Endothelial cell (in vitro differentiated cells): ENCODE measurements at regions not wholly inside any gene's neighbourhood (a gene's known extent, or its start where the extent isn't known, plus 50 kb on each side); places are given as distances from the start of the nearest gene placed in this dataset.
"Not testable (repeated sequence)": the region's sequence is repeated elsewhere in the genome, so short reads cannot be mapped to it uniquely, and the experiment has no call there.

Source experiments
- DNase-seq: peaks from one replicate; pipeline ENCODE4 v3.0.0; 2021; ENCODE audit warnings: low spot score
- H3K27ac Mint-ChIP-seq: one replicate; pipeline ENCODE4 v1.8.0; 2021; ENCODE audit warnings: mixed read lengths, inconsistent platforms; ENCODE audit not compliant: unreplicated experiment
- H3K27me3 Mint-ChIP-seq: one replicate; pipeline ENCODE4 v1.8.0; 2021; ENCODE audit warnings: mild to moderate bottlenecking, moderate library complexity, mixed read lengths, inconsistent platforms; ENCODE audit not compliant: unreplicated experiment
- H3K36me3 Mint-ChIP-seq: one replicate; pipeline ENCODE4 v1.8.0; 2021; ENCODE audit warnings: mild to moderate bottlenecking, low read depth, mixed read lengths, inconsistent platforms; ENCODE audit not compliant: unreplicated experiment
- H3K4me1 Mint-ChIP-seq: one replicate; pipeline ENCODE4 v1.8.0; 2021; ENCODE audit warnings: mild to moderate bottlenecking, mixed read lengths, inconsistent platforms; ENCODE audit not compliant: unreplicated experiment
- H3K4me3 Mint-ChIP-seq: one replicate; pipeline ENCODE4 v1.8.0; 2021; ENCODE audit warnings: mild to moderate bottlenecking, mixed read lengths, inconsistent platforms; ENCODE audit not compliant: unreplicated experiment
- H3K9me3 Mint-ChIP-seq: one replicate; pipeline ENCODE4 v1.8.0; 2021; ENCODE audit warnings: mixed read lengths, inconsistent platforms; ENCODE audit not compliant: unreplicated experiment
- CTCF ChIP-seq: fragments of 200-600 bp; sonication (generic); IDR thresholded peaks from one replicate; pipeline ENCODE4 v1.5.0; 2021; ENCODE audit warnings: antibody characterized with exemption; ENCODE audit not compliant: unreplicated experiment

DNA sequence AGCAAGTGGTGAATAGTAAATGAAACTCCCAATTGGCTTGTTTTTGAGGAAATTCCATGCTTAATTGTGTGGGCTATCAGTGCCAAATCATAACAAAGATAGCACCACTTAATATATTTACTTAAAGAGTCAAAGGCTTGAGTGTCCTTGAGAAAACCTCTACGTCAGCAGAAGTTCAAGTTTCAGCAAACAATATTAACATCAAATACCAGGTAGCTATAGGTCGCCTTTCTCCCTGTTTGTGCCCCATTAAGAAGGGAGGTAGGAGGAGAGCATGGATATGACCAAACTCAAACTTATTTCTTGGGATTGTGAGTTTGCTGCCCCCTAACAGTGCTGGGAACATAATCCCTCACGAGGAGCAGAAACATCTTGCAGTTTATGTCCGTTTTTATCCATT is 105.6 kb upstream of the SYN3 start:
- H3K27me3 Mint-ChIP-seq: peaks cover 1% of the 10 kb centered on the region
- H3K36me3 Mint-ChIP-seq: no peaks in the 10 kb centered on the region

DNA sequence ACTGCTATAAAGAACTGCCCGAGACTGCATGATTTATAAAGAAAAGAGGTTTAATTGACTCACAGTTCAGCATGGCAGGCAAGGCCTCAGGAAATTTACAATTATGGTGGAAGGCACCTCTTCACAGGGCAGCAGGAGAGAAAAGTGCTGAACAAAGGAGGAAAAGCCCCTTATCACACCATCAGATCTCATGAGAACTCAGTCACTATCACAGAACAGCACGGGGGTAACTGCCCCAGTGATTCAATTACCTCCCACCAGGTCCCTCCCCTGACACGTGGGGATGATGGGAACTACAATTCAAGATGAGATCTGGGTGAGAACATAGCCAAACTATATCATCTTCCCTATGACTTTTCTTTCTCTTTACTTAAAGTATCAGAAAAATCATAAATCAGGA is 104.0 kb upstream of the SYN3 start:
- H3K4me3 Mint-ChIP-seq: no peak overlapping the region
- TF ChIP-seq CTCF: no peak
- H3K4me1 Mint-ChIP-seq: no peaks in the 10 kb centered on the region
- H3K36me3 Mint-ChIP-seq: no peaks in the 10 kb centered on the region
- DNase-seq: no peak
- H3K27me3 Mint-ChIP-seq: peaks cover 1% of the 10 kb centered on the region
- no peaks in the 10 kb centered on the region for H3K9me3 Mint-ChIP-seq
- no peak overlapping the region for H3K27ac Mint-ChIP-seq

More for the DNA sequence above, 105.6 kb upstream of the SYN3 start:
- no peak for DNase-seq
- Mint-ChIP-seq H3K4me3 (no peak overlapping the region), H3K9me3 (no peaks in the 10 kb centered on the region), H3K27ac (no peak overlapping the region), H3K4me1 (no peaks in the 10 kb centered on the region)
- no peak for TF ChIP-seq CTCF

- no peak overlapping the region for H3K27ac Mint-ChIP-seq
- peaks cover 1% of the 10 kb centered on the region for H3K27me3 Mint-ChIP-seq
- no peaks in the 10 kb centered on the region for H3K4me1 Mint-ChIP-seq
- peaks cover 9% of the 10 kb centered on the region for H3K9me3 Mint-ChIP-seq
- TF ChIP-seq CTCF: no peak
- H3K4me3 Mint-ChIP-seq: no peak overlapping the region
- no peak for DNase-seq
- peaks cover 4% of the 10 kb centered on the region for H3K36me3 Mint-ChIP-seq
Observed at GRCh38 chr22:33160525-33160924, 102.3 kb upstream of the SYN3 start.

GRCh38 chr22:33154967-33155366 is 96.8 kb upstream of the SYN3 start:
- not testable (repeated sequence) for H3K36me3 Mint-ChIP-seq, DNase-seq, H3K4me3 Mint-ChIP-seq, H3K27me3 Mint-ChIP-seq, H3K27ac Mint-ChIP-seq
- peaks cover 17% of the 10 kb centered on the region for H3K9me3 Mint-ChIP-seq
- H3K4me1 Mint-ChIP-seq: peaks cover 20% of the 10 kb centered on the region

DNA sequence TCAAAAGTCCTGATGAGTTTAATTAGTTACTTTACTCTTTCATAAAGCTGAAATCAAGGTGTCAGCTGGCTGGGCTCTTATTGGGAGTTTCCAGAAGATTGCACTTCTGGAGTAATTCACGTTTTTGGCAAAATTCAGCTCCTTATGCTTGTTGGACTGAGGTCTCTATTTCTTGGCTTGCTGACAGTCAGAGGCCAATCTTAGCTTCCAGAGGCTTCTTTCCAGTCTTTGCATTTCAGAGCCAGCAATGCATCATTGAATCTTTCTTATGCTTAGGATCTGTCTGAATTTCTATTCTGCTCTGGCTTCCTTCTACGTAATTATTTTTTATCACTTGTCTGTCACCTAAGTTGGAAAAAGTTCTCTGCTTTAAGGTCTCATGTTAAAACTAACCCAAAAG is 91.4 kb upstream of the SYN3 start:
- Mint-ChIP-seq H3K27me3 (peaks cover 1% of the 10 kb centered on the region), H3K36me3 (no peaks in the 10 kb centered on the region), H3K27ac (peak overlapping the region; percentile 89), H3K4me1 (peaks cover 29% of the 10 kb centered on the region), H3K4me3 (no peak overlapping the region), H3K9me3 (no peaks in the 10 kb centered on the region)
- DNase-seq: no peak
- TF ChIP-seq CTCF: no peak

DNA sequence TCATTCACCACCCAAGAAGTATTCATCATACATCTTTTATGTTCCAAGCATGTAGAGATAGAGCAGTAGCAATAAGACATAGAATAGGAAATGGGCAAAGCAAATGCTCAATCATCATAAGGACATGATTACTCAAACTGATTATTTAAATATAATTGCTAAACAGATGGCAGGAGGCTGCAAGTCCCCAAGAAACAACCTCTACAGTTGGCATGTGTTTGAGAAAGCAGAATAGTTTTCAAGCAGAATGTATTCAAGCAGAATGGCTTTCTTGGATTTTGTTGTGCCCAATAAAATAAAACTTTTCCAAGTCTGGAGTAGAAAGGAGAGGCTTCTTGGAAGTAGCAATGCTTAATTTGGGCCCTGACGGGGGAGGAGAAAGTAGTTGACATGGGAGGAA is 86.5 kb upstream of the SYN3 start:
- peaks cover under 1% of the 10 kb centered on the region for H3K27me3 Mint-ChIP-seq
- TF ChIP-seq CTCF: no peak
- H3K36me3 Mint-ChIP-seq: no peaks in the 10 kb centered on the region
- H3K27ac Mint-ChIP-seq: no peak overlapping the region
- H3K9me3 Mint-ChIP-seq: no peaks in the 10 kb centered on the region
- no peak overlapping the region for H3K4me3 Mint-ChIP-seq
- peaks cover 9% of the 10 kb centered on the region for H3K4me1 Mint-ChIP-seq
- DNase-seq: no peak
